LoVo (cell line): ENCODE measurements at regions not wholly inside any gene's neighbourhood (a gene's known extent, or its start where the extent isn't known, plus 50 kb on each side); places are given as distances from the start of the nearest gene placed in this dataset.
A peak's percentile ranks its signal among the peaks of the same experiment; 100 is the strongest.
"Not testable (repeated sequence)": the region's sequence is repeated elsewhere in the genome, so short reads cannot be mapped to it uniquely, and the experiment has no call there.

Source experiments
- DNase-seq: peaks from one replicate; pipeline ENCODE4 v3.0.0-alpha.2; 2016; ENCODE audit warnings: low spot score

DNA sequence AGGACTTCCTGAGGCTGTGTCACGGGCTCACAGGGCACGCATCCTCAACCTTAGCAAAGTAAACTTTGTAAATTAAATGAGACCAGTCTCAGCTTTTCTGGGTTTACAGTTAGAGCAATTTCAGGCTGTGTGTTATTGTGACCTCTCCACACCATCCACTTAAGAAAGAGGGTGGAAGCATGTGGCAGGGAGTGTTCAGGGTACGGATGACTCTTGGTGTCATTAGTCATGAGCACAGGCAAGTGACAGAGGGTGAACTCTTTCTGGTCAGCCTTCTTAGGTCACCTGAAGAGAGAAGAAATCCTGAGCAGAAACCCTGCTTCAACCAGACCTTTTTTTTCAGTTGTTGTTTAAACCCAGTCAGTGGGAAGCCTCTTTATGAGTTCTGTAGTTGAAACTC lies 207.9 kb downstream of the ICOS start:
- no peak for DNase-seq

DNA sequence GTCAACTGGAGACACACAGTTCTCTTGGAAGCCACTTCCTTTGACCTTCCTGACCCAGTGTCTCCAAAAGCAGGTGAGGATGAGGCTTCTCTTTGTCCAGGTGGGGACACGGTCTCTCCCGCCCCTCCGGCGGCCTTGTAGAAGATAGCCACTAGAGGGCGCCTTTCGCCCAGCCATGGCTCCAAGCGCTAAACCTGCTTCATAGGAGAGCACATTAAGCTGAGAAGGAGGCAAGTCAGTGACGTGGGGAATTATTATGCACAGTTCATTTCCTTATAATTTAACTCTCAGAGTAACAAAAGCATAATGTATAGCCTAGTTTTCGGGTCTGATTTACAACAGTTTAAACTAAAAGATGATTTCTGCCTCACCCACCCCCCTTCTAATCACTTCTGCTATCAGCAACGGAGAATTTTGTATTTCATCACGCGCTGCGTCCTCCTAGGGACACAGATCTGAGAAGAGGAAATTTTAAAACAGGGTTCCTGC lies 208.7 kb downstream of the ICOS start:
- peak; percentile 83 for DNase-seq

DNA sequence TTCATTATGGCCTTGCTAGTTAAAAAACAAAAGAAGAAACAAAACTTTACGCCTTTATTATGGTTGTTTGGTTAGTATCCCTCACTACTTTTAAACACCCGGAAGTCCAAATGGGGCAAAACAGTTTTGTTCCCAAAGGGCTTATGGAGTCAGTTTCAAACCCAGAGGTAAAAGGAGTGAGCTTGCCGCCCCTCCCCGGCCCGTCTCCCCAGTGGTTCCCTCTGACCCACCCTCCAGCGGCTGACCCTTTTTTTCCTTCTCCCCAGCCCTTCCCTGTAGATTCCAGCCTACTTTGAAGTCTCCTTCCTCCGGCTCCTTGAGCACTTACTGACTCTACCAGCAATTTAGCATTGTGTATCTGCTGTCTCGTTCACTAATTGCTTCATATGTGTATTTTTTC lies 209.2 kb downstream of the ICOS start:
- peak; percentile 4 for DNase-seq

DNA sequence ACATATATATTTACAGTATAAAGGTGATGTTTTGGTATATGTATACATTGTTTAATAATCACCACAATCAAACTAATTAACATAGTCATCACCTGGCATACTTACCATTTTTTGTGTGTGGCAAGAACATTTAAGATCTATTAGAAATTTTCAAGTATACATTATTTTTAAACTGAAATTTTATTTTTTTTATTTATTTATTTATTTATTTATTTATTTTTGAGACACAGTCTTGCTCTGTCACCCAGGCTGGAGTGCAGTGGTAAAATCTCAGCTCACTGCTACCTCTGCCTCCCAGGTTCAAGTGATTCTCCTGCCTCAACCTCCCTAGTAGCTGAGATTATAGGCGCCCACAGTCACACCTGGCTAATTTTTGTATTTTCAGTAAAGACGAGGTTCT lies 210.5 kb downstream of the ICOS start:
- not testable (repeated sequence) for DNase-seq

DNA sequence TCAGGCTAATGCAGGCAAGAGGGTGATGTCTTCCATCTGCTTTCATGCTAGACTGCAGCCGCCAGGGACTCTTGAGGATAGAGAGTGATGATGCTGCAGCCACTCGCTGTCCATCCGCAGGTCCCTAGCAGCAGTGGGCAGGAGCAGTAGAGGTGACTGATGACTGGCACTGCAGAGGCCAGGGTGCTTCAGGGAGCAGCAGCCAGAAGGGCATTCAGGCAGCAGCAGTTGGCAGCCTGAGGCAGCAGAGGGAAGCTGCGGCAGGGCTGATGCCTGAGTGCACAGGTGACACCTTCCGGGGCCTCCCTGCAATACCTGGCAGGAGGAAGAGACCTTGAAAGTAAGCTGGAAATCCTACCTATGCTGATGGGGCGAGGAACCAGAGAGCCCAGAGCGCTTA lies 214.2 kb downstream of the ICOS start:
- no peak for DNase-seq

DNA sequence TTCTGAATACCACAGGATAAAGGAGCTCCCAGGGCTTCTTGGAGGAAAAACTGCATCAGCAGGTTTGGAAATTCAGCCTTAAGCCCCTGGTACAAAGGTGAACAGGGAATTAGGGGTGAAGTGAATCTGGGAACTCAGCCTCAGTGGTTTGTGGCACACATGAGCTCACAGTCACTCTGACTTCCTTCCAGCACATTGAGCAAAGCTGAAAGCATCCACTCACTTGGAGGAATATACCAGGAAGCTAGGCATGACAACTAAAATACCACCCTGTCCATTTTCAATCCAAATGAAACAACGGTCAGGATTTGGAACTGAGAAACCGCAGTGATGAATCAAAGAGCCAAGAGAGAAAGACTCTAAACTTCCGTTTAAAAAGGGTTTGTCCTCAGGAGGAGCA lies 216.1 kb downstream of the ICOS start:
- DNase-seq = no peak

DNA sequence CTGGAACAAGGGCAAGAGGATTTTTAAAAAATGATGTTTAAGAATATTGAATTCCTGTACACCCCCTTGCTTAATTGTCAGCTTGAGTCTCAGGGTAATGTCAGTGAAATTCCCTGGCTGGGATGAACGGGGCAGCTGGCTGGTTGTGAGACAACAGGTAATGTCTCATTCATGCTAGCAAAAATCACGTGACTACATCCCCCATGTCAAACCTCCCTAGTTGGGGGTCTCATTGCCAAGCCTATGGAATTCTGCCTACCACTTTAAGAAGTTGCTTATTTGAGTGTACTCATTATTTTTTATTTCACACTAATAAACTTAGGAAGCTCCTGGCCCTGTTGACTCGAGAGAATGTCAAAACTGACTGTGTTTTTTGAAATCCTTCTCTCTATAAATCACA lies 218.3 kb downstream of the ICOS start:
- no peak for DNase-seq

DNA sequence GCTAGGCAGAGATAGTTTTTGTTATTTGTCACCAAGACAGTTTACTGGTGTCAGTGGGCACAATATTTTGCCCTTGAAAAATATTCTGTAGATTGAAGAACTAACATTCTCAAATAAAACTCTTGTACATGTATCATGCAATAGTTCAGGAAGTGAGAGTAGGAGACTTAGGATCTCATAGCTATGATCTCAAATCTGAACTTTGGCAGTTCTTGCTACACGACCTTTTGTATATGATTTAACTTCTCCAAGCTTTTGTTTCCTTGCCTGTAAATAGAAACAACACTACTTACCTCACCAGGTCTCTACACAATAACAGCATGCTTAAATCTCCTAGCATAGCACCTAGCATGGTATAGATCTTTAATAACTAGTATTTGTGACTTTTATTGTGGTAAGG lies 219.9 kb downstream of the ICOS start:
- DNase-seq = no peak

DNA sequence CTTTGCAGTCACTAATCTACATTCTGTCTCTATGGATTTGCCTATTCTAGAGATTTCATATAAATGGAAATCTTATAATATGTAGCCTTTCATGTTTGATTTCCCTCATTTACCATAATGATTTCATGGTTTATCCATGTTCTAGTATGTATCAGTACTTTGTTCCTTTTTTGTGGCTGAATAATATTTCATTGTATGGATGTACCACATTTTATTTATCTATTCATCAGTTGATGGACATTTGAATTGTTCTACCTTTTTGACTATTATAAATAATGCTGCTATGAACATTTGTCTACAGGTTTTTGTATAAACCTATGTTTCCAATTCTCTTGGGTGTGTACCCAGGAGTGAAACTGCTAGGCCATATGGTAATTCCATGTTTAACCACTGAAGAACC lies 221.1 kb downstream of the ICOS start:
- DNase-seq = no peak

DNA sequence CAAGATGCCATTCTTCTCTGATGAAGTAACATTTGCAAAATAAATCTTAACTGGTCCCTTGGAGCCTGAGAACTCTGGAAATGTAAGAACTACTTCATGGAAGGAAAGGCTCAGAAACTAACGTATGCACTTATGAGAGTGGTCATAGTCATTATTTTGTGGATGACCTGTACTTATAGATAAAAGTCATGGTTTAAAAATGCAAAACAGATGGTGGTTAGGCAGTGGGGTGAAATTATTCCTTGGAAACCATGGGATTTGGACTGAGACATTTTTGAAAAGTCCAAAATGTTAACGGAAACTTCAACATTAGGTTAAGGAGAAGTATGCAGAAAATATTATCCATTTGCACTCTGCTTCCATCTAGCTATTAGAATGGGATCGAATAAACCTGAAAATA lies 223.0 kb downstream of the ICOS start:
- DNase-seq = no peak

DNA sequence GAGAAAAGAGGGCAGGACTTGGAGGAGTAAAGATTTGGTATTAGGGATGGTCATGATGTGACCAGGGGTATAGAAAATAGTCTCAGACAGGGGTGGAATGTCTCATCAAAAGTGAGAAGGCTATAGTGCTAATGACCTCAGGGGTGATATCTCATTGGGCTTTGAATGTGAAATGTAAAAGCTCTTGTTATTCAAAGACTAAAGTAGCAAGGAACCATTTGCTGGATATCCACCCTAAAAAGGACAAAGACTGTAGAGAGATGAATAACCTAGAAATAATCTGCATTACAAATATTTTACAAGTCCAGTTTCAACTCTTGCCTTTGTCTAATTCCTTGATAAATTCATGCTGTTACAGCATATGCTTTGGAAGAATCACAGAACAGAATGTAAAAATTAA lies 224.4 kb downstream of the ICOS start:
- DNase-seq = no peak

DNA sequence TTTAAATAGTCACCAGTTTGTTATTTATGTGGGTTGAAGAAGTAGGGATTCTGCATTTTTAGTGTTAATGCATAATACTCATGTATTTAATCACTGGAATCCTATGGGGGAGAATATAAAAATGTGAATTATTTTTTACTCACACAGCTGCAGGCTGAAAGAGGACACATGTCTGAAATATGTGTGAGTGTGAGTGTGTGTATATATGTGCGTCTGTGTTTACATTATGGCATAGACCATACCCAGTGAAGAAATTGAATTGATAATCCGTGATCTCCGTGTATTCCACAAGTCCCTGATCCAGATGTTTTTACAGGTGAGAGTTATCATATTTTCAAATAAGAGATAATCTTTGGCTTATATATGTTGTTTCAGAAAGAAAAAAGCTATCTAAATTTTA lies 225.3 kb downstream of the ICOS start:
- no peak for DNase-seq

DNA sequence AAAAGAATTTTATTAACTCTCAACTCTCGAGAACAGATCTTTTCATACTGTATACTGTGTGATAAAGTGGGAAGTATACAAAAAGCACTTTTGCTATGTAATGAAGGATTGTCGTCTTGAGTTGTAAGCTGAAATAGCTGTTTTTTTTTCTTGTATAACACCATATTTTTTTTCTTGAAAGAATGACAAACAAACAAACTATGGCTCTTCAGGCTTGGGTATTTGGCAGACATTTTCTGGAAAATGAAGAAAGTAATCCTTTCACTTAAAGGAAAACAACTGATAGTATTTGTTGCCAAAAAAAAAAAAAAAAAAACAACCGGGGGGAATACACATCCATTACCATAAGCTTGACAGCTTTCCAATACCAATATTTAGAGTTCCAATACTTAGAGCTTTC lies 230.4 kb downstream of the ICOS start:
- DNase-seq = no peak

DNA sequence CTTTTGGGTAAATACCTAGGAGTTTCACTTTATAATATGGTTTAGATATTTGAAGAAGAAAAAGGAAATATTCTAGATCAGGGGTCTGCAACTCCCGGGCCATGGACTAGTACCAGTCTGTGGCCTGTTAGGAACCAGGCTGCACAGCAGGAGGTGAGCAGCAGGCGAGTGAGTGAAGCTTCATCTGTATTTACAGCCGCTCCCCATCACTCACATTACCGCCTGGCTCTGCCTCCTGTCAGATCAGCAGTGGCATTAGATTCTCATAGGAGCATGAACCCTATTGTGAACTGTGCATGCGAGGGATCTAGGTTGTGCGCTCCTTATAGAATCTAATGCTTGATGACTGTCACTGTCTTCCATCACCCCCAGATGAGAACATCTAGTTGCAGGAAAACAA lies 231.1 kb downstream of the ICOS start:
- not testable (repeated sequence) for DNase-seq

DNA sequence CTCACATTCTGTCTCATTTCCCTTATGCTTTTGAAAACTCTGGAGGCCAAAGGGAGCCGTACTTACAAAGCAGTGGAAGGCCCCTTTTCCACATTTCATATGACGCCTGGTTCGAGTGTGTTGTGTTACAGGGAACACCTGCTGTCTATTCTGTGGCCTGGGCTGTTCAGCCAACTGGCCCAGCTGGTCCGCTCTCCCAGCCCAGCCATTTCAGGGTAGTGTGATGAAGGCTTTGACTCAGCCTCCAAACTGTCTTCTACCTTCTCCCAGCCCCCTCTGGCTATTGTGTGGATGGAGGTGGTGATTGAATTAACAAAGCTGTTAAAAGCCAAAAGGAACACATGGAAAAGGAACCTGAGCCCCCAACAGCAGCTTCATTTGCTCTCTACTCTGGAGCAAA lies 233.8 kb downstream of the ICOS start:
- no peak for DNase-seq

DNA sequence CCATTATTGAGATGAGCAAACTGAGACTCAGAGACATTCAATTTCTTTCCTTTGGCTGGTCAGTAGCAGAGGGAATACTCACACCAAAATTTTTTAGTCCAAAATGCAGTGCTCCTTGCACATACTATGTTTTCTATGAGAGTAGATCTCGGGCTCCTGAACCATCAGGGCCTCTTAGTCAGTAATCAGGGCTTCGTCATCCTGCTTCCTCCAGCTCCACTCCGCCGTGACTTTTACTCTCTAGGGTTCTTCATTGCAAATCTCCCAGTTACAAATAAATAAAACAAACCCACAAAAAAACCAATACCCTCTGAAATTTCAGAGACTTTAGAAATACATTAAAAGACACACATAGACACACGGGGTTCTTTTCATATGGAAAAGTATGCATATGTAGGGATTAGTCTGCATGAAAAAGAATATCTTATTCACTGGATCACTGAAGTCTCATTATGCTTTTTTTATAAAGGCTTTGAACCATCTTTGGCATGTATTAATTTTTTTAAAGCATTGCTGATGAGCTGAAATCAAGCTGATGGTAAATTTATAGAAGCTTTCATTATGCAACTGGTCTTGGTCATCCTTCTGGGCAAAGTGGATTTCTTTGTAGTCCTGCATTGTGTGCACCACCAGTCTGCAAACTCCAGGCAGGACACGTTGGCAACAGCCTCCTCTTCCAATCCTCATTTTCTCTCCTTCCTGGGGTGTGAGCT lies 235.0 kb downstream of the ICOS start:
- DNase-seq = no peak

DNA sequence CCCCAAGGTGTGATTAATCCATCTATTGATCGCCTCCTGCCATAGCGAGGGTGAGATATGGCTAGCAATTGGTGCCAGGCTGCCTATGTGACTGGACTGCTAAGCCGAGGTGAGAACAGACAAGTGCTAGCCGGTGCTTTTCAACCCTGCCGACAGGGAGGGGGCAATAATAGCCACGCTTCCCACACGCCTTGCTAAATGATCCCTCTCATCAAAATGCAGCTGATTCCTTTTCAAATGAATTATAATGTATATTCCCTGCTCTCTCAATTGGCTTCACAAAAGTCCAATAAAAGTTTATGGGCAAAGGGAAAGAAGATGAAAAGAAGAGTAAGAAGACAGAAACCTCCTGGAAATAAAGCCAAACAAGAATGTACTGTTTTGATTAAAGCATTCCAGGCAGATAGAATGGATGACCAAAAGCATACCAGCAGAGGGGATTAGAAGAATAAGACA lies 235.6 kb downstream of the ICOS start:
- no peak for DNase-seq

DNA sequence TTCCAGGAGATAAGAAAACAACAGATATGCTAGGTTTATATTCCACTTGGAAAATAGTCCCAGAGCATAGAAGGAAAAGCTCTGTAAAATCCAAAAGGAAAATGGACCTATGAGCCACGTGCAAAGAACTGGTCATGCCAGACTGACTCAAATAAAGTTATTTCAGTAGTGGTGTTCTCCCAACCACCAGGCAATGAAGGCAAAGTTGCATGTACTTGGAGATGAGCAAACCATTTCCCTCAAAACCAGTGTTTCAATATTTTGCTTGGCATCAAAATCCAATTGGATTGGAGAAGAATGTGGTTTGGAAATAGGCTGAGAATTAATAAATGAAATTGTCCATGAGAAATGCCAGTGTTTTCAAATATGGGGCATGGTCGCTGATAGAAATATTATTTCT lies 237.5 kb downstream of the ICOS start:
- DNase-seq = no peak

DNA sequence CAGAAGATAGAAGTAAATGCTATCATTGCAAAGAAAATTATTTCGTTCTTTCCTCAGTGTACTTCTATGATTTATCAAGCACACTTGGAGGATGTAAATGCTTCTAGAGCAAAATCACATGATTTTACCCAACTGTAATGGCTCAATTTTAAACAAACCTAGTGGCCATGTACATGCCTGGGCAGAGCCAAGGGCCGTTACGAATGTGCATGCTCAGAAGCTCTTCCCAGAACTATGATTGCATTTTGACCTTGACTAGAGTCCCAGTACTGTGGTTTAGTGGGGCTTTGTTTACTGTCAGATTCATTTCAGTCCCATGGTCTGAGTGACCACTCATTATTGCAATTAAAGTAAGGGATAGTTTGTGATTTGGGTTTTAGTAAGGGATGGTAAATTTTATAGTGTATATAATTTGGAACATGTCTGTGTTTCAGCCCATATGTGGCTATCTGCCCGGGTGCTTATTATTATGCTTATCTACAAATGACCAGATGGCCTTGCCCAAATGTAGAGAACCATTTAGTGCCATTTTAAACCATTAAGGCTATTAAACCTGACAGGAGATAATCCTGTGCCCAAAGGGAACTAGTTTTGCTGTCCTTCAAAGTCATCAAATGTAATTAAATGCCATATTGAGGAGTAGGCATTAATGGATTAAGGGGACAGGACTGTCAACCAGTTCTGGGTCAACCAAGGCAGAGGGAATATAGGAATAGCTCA lies 239.1 kb downstream of the ICOS start:
- DNase-seq = no peak

DNA sequence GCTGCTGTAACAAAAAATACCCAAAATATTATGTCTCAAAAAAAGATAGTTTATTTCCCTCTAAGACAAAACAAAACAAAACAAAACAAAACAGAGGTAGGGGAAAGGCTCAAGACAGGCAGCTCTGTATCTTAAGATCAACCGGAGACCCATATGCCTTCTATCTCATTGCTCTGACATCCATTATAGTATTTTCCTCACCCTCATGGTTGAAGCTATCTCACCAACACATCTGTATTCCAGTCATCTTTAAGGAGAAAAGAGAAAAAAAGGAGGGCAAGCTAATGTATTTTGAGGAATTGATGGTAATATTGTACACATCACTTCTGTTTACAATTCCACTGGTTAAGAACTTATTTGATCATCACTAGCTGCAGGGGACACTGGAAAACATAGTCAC lies 239.7 kb downstream of the ICOS start:
- no peak for DNase-seq

DNA sequence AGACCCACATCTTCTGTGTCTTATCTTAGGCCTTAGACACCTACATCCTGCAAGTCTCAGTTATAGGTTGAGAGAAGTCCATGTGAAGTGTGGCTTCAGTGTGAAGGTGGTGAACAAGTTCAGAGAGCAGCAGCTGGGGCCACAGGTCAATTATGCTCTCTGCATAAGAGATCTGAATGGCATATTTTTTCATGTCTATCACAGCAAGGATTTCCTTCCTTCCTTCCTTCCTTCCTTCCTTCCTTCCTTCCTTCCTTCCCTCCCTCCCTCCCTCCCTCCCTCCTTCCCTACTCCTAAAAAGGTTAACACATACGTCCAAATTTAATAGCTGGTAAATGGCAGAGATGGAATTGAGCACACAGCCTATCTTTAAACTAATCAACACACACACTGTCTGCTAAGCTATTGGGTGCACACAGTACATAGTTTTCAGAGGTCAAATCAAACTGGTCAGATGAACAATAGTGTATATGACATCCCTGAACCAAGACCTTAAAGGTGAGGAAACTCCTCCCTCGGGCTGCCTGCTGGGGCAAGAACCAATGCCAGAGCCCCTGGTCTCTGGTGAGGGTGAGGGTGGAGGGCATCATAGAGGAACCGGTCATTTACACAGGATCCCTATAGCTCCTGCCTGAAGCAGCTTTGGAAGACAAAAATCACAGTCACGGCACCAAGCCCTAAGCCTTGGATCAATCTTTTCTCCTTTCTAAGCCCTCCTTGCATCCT lies 240.9 kb downstream of the ICOS start:
- DNase-seq = no peak

DNA sequence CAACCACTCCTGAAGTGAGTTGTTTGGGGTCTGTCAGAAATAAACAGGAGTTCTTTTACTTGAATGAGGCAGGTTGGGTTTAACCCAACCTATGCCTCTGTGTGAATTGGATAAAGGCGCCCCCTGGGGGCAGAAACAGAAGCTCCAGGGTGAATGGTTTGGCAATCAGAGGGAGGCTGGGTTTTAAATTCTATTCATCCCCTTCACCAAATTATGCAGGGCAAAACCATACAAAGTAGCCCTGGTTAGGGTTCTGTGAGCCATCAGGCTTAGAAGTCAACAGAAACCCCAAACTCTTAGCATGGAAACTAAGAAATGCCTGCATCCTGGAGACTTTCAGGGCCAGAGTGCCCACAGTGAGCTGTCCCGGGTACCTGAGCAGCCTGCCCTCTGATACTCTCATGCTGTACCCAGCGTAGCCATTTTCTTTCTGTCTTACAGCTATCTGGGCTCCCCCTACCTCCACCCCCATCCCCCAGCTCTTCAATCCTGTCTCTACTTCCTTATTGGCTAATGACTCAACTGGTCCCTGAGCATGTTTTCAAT lies 241.5 kb downstream of the ICOS start:
- DNase-seq = peak; percentile 26

DNA sequence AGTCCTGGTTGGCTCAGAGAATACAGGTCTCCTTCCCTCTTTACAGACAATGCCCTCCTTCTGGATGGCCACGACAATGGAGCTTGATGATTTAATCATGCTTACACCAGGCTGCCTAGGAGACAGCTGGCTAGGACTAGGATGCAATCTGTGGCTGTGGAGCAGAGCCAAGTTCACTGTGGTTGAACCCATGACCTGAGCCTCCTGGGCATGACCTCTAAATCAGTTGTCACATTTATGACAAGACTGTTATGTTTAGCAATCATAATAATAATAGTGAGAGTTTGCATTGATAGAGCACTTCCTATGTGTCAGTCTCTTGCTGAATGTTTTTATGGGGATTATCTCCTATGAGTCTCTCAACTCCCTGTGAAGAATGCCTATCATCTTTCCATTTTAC lies 244.1 kb downstream of the ICOS start:
- no peak for DNase-seq
